ENCODE measurements at regions not wholly inside any gene's neighbourhood (a gene's known extent, or its start where the extent isn't known, plus 50 kb on each side); places are given as distances from the start of the nearest gene placed in this dataset.
A peak's percentile ranks its signal among the peaks of the same experiment; 100 is the strongest.

DNA sequence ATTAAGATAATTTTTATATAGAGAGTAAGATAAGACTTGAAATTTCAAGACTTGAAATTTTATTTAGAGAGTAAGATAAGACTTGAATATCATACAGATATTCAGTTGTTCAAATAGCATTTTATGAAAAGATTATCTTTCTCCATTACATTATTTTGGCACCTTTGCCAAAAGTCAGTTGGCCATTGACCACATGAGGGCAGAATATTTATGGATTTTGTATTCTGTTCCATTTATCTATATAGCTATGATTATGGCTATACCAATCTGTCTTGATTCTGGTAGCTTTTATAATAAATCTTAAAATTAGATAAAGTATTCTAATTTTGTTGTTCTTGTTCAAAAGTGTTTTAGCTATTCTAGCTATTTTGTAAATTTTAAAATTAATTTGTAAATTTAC lies 537.9 kb upstream of the GJE1 start:
- no peak for DNase-seq (ENCODE audit: low read depth)
- TF ChIP-seq, protein P1, sequence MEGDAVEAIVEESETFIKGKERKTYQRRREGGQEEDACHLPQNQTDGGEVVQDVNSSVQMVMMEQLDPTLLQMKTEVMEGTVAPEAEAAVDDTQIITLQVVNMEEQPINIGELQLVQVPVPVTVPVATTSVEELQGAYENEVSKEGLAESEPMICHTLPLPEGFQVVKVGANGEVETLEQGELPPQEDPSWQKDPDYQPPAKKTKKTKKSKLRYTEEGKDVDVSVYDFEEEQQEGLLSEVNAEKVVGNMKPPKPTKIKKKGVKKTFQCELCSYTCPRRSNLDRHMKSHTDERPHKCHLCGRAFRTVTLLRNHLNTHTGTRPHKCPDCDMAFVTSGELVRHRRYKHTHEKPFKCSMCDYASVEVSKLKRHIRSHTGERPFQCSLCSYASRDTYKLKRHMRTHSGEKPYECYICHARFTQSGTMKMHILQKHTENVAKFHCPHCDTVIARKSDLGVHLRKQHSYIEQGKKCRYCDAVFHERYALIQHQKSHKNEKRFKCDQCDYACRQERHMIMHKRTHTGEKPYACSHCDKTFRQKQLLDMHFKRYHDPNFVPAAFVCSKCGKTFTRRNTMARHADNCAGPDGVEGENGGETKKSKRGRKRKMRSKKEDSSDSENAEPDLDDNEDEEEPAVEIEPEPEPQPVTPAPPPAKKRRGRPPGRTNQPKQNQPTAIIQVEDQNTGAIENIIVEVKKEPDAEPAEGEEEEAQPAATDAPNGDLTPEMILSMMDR (conservative IDR thresholded peaks at IDR 0.05; ENCODE audit: low read depth, low read length), result peak; percentile 32
- no peak overlapping the region for H3K4me3 ChIP-seq (ENCODE audit: low read length)

DNA sequence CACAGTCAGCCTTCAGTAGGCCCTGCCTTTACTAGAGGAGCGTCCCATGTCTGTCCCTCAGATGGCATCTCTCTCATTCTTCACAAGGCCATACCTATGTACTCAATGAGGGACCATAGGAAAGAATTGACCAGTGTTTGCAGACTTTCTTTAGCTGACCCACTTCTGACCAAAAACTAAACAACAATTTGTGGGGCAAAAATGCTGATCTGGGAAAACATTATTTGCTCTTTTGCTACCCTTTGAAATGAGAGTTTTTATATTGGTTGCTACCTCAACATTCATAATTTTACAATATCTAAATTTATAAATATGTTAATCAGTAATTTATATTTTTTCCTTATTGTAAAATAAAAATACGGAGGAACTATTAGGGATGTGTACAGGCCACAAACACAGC lies 539.4 kb upstream of the GJE1 start:
- no peak overlapping the region for H3K4me3 ChIP-seq (ENCODE audit: low read length)
- DNase-seq (ENCODE audit: low read depth), result no peak
- TF ChIP-seq, protein P1 (conservative IDR thresholded peaks at IDR 0.05; ENCODE audit: low read depth, low read length), result no peak

DNA sequence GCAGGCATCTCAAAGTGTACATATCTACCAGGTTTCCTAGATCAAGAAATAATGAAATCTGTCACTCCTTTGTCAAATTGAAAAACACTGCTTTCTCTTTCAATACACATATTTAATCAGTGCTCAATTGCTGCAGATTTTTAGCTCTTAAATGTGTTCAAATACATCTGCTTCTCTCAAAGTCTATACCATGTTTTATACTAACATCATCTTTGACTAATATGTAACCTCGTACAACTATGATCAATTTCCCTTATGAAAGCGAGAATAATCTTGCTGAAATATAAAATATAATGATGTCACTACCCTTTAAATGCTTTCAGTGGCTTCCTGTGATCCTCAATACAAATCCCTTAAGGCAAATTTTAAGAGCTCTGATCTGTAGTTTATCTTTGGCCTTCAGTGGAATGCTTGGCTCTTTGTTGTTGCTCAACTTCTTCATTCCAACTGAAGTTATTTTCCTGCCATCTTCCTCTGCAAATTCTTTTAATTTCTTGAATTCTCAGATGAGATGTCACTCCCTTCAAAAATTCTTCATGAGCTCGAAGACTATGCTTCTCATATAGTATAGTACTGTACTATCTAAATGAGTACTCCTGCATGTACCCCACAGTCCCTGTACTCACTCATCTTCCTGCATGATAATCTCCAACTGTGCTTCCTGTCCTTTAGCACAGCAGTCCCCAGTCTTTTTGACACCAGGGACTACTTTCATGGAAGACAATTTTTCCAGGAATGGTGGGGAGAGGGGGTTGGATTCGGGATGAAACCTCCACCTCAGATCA lies 545.1 kb upstream of the GJE1 start:
- TF ChIP-seq, protein P1 (conservative IDR thresholded peaks at IDR 0.05; ENCODE audit: low read depth, low read length), result no peak
- H3K4me3 ChIP-seq (ENCODE audit: low read length), result no peak overlapping the region
- no peak for DNase-seq (ENCODE audit: low read depth)

DNA sequence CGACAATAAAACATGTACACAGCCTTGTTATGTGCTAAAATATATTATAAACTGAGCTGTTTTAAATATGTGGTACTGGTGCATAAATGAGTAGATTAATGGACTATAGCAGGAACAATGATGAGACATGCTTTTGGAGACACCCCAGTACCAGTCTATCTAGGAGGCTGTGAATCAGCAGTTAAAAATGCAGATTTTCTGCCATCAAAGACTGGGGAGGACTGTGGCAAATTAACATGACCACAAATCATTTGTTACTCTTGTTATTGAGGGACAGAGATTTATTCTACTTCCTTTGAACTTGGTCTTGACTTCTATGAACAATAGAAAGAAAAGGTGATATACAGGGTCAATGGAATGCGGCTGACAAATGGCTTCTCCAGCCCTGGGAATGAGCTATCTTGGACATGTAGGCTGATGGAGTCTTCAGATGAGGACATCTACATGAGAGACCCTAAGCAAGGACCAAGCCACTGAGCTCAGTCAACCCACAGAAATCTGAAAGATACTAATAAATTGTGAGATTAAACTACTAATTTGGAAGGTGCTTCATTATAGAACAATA lies 551.7 kb upstream of the GJE1 start:
- TF ChIP-seq, protein P1 (conservative IDR thresholded peaks at IDR 0.05; ENCODE audit: low read depth, low read length), result no peak
- no peak overlapping the region for H3K4me3 ChIP-seq (ENCODE audit: low read length)
- DNase-seq (ENCODE audit: low read depth), result no peak

DNA sequence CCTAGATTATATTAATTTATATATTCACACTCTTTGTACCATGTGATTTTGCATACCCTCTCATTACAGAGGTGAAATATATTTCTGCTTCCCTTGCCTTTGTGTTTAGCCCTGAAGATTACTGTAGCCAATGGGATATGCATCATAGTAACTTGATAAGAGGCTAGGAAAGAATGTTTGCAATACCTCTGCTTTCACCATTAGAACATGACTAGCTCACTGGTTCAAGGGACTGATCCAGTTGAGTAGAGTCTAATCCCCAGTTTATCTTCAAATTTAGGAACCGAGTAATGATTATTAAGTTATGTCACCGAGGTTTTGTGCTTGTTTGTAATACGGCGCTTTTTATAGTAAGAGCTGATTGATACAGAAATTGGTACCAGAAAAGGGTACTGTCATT lies 552.6 kb upstream of the GJE1 start:
- TF ChIP-seq, protein P1 (conservative IDR thresholded peaks at IDR 0.05; ENCODE audit: low read depth, low read length), result no peak
- no peak overlapping the region for H3K4me3 ChIP-seq (ENCODE audit: low read length)
- DNase-seq (ENCODE audit: low read depth), result no peak

DNA sequence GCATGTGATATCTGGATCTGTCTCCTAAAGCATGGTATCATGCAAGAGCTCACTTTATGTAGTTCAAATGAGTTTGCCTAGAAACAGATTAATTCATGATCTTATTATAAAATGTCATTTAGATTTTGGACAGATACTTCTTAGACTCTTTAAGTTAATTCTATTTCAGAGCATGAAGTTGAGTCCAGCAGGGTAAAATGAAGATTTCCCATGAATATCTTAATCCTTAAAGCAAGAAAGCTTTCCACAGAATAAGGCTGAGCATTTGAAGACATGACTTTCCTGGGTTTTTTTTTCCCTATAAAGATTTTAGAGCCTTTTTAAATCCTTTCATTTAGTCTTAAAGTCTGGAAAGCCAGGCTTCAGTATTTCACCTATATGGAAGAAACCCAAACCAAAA lies 556.0 kb upstream of the GJE1 start:
- H3K4me3 ChIP-seq (ENCODE audit: low read length), result no peak overlapping the region
- DNase-seq (ENCODE audit: low read depth), result no peak
- TF ChIP-seq, protein P1 (conservative IDR thresholded peaks at IDR 0.05; ENCODE audit: low read depth, low read length), result no peak
